Stimulated activated naive CD8-positive, alpha-beta T cell treated with anti-CD3 and anti-CD28 coated beads, Interleukin-15, Interleukin-2, amounts not matched to agents 100 U/mL and 50 U/mL, for 24 hours (primary cell): ENCODE measurements at regions not wholly inside any gene's neighbourhood (a gene's known extent, or its start where the extent isn't known, plus 50 kb on each side); places are given as distances from the start of the nearest gene placed in this dataset.

Source experiments
- ATAC-seq: fragments of 150-1000 bp; cut with Tn5 transposase; one replicate; pipeline ENCODE4 v1.10.0; 2021
- DNase-seq: peaks from one replicate; pipeline ENCODE4 v3.0.0; 2021

DNA sequence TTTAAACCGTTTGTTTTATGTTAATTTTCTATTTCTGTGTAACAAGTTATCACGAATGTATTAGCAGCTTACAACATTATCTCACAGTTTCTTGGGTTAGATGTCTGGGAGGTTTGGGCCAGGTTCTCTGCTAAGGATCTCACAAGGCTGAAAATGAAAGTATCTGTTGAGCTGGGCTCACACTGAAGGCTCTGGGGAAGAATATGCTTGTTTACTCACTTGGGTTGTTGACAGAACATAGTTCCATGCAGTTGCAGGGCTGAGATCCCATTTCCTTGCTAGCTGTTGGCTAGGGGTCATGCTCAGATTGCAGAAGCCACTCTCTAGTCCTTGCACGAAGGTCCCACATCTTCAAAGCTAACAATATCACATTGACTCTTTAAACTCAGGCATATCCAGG, 266.6 kb upstream of the GNAI1 start:
- no peak for DNase-seq
- ATAC-seq: no peak

DNA sequence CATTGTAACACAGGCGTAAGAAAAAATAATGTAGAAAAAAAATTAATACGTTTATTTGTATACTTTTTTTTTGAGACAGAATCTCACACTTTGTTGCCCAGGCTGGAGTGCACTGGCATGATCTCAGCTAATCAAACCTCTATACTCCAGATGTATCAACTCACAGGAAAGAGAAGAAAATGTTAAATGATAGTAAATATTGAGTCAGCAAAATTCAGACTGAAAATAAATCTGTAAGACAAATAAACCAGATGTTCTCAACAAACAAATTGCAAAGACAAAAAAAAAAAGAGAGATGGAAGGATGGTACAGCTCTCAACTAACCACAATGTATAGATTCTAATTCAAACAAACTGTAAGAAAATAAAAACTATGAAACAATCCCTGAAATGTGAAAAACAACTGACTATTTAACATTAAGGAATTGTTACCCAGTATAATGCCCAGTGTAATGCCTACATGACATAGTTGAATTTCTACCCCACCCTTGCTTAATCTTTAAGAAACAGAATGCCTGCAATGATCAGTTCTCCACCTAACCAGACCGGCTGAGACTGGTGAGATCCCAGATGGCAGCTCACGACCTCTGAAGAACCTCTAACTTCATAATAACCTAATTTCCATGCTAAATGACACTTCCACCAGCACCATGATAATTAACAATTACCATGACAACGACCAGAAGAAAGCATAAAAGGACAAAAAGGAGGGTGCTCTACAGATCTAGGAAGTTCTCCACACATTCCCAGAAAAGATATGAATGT, 272.0 kb upstream of the GNAI1 start:
- DNase-seq (no peak), ATAC-seq (no peak)

DNA sequence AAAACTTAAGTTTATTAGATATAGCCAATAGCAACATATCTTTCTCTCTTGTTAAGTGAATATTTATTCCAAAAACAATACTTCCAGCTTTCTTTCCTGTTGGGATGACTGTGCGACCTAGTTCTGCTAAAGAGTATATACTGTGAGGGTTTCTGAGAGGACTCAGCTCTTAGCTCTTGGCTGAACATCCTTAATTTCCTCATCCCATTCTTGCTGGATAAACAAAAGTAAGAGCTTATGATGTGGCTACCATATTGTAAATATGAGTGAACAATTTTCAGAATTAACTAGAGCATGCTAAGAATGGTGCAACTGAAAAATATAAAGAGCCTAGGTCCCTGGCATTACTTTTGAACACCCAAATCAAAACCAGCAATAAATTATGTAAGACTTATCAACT, 279.5 kb upstream of the GNAI1 start:
- DNase-seq (no peak), ATAC-seq (no peak)

DNA sequence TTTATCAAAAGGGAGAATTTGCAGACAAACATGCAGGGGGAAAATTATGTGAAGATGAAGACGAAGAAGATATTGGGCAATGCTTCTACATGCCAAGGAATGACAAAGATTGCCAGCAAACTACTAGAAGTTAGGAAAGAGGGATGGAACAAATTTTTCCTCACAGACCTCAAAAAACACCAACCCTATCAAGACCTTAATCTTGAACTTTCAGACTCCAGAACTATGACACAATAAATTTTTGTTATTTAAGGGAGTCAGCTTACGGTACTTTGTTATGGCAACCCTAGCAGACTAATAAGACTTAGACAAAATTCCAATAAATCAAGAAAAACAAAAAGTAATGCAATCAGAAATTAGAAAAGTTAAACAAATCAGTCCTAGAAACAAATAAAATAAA, 280.0 kb upstream of the GNAI1 start:
- DNase-seq (no peak), ATAC-seq (no peak)

DNA sequence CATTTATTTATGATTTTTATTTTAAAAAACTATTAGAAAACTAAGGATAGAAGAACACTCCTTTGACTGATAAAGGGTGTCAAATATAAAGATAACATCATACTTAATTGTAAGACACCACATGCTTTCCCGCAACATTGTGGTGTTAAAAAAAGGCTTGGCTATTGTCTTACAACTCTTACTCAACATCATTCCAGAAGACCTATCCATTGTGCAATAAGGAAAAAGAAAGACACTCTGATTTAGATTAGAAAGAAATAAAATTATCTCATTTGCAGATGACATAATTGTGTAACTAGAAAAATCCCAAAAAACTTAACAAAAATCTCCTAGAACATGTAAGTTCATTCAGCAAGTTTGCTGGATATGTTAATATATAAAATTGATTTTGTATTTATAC, 296.7 kb upstream of the GNAI1 start:
- ATAC-seq (no peak), DNase-seq (no peak)

DNA sequence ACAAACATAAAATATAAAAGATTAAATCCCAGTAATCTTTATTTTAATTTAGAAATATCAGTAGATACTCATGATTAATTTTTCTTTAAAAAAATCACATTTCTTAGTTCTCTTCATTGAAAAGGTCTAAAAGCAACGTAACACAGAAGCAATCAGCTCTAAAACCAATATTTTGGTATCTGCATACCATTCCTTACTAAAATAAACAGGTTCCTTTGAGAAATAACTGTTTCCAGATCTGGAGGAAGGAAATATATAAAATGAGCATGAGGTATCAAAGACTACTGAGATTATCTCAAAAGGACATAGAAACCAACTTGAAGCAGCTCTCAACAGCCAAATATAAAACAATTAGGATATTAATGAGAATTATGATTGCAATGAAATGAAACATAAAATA, 301.0 kb upstream of the GNAI1 start:
- ATAC-seq (no peak), DNase-seq (no peak)

DNA sequence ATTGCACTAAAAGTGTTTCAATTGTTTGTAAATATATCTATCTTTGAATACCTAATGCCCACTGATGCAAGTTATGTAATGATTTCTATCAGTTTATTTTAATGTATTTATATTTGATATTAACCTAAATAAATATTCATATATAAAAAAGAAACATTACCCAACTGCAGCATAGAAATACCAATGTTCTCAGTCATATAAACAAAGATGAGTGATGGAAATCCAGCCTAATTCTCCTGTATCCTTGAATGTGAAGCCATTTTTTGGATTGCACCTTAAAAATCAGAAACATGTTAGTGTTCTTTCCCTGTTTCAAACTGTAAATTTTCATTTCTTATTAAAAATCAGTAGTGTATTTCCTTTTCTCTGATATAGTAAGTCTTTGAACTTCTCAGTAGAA, 305.8 kb upstream of the GNAI1 start:
- ATAC-seq (no peak), DNase-seq (no peak)

DNA sequence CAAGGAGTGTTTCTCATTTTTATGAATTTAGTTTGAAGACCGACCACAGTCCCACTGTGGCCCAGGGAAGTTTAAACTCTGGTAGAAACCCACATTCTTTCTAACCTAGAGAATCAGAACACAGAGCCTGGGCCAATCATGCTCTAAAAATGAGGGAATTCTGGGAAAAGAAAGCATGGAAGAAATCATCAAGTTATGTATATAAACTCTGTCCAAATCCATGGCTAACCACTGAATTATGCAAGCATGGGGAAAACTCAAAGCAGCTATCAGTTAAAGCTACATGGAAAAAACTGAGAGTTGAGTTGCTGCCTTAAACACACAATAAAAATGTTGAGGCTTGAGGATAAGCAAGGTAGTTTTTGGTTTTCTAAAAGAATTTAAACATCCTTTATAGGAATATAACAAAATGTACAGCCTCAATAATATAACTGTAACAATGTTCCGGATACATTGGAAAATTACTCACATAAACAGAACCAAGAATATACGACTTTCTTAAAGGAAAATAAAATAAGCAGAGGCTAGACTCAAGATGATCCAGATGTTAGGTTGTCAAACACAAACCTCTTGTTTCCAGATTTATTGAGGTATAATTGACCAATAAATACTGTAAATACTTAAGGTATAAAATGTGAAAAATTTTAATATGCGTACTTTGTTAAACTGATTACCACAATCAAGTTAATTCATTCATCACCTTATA, 311.2 kb upstream of the GNAI1 start:
- DNase-seq (no peak), ATAC-seq (no peak)

DNA sequence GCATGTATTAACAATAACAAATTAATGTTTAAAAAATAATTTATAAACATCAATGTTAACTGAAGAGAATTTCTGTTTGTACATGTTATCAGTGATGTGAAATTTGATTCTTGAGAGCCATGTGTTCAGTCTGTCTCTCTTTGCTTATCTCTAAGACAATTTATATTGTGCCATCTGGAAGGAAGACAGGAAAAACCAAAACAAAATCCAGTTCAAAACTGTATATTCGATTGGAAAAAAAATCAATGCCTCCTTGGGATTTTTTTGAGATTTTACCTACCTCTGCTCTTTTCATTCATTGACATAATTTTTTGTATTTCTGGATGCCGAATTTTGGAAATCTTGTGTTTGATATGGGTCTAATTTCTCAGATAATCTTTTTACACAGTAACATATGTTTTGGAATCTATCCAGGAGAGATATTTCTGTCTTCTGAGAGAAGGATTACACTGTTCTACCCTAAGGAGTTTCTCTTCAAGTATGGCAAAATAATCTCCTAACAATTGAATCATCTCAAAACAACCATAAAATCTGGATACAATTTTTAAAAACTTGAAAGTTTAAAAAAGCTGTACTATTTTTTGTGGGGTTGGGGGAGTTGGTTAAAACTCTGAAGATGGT, 311.9 kb upstream of the GNAI1 start:
- ATAC-seq: no peak
- DNase-seq: no peak

DNA sequence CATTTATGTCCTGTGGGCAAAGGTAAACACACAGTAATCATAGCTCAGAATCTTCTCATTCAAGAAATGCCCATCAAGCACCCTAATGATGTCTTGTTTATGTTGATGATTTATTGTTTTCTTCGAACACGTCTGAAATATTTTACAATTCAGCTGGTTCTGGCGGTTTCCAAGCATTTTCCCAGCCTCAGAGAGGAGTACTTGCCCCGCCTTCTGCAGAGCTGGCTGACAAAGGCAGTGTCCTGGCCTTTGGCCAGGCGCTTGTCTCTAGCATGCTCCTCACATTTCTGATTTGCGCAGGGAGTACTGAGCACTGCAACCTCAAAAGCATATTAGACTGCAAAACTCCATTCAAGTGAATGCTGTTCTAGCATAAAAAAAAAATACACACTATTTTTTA, 314.2 kb upstream of the GNAI1 start:
- no peak for DNase-seq
- ATAC-seq: no peak

DNA sequence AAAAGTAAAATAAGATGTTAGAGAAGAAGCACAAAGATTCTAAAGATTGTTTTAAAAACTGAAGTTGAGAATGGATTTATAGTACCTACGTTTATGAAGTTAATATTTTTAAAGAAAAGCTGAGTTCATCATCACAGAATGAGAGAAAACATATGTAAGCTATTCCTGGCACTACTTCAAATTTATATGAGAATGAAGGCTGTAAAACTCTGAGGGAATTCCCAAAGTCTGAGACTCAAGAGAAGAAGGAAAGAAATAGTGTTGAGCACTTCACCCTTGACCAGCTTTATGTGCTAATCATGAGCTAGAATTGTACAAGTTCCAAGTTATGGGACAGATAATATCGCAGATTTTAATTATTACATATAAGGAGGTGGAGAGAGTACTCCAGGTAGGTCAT, 323.7 kb upstream of the GNAI1 start:
- ATAC-seq (no peak), DNase-seq (no peak)

DNA sequence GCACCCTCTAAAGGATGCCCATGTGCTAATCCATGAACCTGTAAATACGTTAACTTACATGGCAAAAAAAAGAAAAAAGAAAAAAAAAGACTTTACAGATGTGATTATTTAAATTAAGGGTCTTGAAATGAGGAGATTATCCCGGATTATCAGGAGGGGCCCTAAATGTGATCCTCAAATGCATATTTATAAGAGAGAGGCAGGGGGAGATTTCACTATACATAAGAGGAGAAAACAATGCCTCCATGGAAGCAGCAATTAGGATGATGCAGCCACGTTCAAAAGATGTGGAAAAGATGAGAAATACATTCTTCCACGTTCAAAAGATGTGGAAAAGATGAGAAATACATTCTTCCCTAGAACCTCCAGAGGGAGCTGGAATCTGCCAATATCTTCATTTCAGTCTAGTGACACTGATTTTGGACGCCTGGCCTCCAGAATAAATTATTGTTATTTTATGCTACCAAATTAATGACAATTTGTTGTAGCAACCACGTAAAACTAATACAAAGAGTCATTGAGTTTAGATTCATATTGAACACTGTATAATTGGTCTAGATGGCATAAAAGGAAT, 328.4 kb upstream of the GNAI1 start:
- DNase-seq (no peak), ATAC-seq (no peak)

DNA sequence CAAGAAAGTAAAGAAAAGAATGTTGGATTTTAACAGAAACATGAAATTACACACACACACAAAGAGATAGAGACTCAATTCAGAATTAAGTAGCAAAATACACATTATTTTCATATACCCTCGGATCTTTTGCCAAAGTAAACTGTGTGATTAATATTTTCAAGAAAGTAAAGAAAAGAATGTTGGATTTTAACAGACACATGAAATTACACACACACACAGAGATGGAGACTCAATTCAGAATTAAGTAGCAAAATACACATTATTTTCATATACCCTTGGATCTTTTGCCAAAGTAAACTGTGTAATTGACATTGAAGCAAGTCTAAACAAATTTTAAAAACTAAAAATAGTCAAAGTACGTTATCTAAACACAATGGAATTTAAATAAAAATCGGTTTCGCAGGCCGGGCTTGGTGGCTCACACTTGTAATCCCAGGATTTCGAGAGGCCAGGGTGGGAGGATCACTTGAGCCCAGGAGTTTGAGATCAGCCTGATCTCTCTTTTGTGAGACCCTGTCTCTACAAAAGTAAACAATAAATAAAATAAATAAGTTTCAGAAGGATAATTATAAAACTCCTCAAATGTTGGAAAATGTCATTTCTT, 337.3 kb upstream of the MAGI2 start:
- DNase-seq (no peak), ATAC-seq (no peak)

DNA sequence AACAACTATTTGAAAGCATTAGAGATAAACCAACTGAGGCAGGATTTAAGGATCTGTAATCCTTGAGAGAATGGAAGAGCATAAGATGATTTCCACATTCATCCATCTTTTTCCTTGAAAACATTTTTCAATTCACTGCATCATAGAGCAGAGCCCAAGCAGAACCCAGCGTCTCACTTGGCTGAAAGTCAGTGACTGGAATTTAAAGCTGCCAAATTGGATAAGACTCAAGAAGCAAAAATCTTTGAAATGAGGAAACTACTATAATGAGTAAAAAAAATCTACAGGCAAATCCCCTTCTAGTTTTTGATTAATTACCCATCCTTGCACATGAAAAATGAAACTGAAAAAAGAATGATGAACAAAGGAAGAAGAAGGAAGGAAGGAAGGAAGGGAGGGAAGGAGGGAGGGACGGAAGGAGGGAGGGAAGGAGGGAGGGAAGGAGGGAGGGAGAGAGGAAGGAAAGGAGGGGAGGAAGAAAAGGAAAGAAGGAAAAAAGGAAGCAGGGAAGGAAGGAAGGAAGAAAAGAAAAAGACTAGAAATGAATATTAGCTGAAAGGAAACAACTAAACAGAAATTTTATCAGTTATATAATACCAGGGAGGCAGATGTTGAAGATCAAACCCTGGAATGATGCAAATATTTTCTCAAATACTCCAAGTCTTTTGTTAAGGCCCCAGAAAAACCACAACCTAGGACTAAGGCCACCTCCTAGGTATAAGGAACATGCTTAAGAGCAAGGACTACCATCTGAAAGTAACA, 336.3 kb upstream of the MAGI2 start:
- DNase-seq (no peak), ATAC-seq (no peak)

DNA sequence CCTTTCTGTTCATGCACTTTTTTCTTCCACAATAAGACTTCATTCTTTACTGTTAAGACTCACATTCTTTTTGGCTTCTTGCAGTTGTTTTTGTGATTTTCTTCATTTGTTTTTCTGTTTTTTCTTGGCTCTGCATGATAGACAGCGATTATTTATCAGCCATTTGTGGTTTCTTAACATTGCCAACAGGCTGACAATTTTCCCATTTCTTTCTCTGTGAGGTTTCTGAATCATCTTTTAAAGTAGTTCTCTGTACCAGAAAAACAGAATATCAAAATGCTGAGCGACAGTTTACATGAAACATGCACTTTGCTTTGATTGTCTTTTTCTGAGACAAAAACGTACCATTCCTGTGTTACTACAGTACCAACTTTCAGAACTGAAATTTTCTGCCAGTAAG, 334.2 kb upstream of the MAGI2 start:
- no peak for DNase-seq
- ATAC-seq: no peak

DNA sequence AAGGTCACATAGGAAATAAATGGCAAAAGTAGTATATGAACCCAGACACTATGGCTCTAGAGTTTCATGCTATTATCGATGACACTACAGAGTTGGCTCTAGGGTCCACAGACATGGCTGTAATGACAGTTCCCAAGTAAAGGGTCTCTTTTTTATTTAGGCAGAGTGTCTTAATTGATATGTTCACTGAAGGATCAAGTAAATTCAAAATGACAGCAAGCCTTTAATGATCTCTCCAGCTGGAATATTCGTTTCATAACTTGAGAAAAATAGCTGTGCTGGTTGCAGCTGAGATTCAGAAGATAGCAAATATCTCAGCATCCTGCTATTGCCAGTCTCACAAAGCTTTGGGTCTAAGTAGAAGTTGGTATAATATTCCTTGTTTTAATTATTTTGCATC, 333.6 kb upstream of the MAGI2 start:
- ATAC-seq (no peak), DNase-seq (no peak)

DNA sequence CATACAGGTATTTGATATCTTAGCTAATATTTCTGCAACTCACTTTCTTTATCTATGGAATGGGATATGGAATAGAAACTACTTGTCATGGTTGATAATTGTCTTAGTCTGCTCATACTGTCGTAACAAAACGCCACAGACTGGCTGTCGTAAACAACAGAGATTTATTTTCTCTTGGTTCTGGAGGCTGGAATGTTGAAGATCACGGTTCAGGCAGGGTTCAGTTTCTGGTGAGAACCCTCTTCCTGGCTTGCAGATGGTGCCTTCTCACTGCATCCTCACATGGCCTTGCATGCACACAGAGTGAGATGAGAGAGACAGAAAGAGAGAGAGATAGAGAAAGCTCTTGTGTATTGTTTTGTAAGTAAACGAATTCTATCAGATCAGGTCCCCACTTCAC, 332.7 kb upstream of the MAGI2 start:
- DNase-seq (no peak), ATAC-seq (no peak)

DNA sequence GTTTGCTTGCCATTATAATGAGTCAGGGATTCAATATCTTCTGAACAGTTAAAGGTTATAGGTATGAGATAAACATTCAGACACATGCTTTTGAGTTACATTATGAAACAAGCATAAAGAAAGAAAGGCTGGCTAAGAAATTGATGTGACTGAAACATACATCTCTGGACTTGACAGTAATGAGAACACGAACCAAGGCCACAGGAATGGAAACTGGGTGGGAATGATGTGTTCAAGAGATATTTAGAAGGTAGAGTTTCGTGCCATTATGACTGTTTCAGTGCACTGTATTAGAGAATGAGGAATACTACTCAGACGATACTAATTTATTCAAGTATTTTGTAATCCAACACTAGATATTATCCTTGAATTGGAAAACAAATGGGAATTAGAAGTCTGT, 332.1 kb upstream of the MAGI2 start:
- no peak for DNase-seq

DNA sequence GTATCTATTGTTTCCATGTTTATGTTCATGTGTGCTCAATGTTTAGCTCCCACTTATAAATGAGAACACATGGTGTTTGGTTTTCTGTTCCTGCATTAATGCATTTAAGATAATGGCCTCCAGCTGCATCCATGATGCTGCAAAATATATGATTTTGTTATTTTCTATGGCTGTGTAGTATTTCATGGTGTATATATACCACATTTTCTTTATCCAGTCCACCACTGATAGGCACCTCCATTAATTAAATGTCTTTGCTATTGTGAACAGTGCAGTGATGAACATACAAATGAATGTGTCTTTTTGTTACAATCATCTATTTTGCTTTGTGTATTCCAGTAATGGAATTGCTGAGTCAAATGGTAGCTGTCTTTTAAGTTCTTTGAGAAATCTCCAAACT, 329.4 kb upstream of the MAGI2 start:
- no peak for DNase-seq
- no peak for ATAC-seq

More for the DNA sequence above, 332.1 kb upstream of the MAGI2 start:
- no peak for ATAC-seq

DNA sequence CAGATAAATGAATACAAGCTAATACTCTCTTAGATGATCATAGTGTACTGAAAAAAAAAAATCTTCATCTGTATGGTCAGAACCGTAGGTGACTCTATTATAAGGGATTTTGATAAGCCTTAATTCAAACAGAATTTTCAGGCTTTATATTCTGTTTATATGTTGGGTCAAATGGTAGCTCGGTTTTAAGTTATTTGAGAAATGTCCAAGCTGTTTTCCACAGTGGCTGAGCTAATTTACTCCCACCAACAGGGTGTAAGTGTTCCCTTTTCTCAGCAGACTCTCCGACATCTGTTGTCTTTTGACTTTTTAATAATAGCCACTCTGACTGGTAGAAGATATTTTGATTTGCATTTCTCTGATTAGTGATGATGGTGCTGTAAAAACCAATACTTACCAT, 328.8 kb upstream of the MAGI2 start:
- DNase-seq (no peak), ATAC-seq (no peak)

DNA sequence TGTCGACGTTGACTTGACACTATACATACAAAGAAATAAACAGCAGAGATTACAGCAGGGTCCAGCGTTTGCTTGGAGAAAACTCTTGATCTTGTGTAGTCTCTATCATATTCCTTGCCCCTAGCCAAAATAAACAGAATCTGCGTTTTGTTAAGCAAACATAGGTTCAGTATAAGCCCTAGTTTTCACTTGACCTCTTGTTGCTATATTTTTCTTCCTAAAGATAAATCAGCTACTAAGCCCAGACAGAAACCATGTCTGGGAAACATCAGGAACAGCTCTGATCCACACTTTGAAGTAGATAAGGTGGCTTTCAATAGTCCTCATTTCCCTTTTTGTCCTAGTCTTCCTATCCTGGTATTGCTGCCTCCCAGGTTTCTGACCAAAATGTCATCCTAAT, 328.2 kb upstream of the MAGI2 start:
- ATAC-seq (no peak), DNase-seq (no peak)
